Calu3 (cell line): ENCODE measurements at regions not wholly inside any gene's neighbourhood (a gene's known extent, or its start where the extent isn't known, plus 50 kb on each side); places are given as distances from the start of the nearest gene placed in this dataset.

ENCODE experiments used
- BruUV-seq: library from RNA; stranded (reverse); fragments of 400-500 nt; replicated peaks from 2 replicates; lab custom pipeline; 2021; lab: Mats Ljungman, UMichigan
- CTCF ChIA-PET: fragments of 300-600 bp; sonication (Branson Sonifier 250); formaldehyde crosslinking; loops from one replicate; lab custom pipeline; 2022; ENCODE audit warnings: antibody characterized with exemption; lab: Charles Lee
- DNase-seq: peaks from one replicate; pipeline ENCODE4 v3.0.0; 2022
- H3K27ac Mint-ChIP-seq: one replicate; pipeline ENCODE4 v1.8.0; 2022; ENCODE audit warnings: mixed read lengths; ENCODE audit not compliant: unreplicated experiment
- H3K27me3 Mint-ChIP-seq: one replicate; pipeline ENCODE4 v1.8.0; 2022; ENCODE audit warnings: mixed read lengths; ENCODE audit not compliant: unreplicated experiment
- H3K36me3 Mint-ChIP-seq: one replicate; pipeline ENCODE4 v1.8.0; 2022; ENCODE audit warnings: mild to moderate bottlenecking, moderate library complexity, mixed read lengths; ENCODE audit not compliant: insufficient read depth, unreplicated experiment
- H3K4me1 Mint-ChIP-seq: one replicate; pipeline ENCODE4 v1.8.0; 2022; ENCODE audit warnings: mild to moderate bottlenecking, low read depth, mixed read lengths; ENCODE audit not compliant: unreplicated experiment
- H3K4me3 Mint-ChIP-seq: one replicate; pipeline ENCODE4 v1.8.0; 2022; ENCODE audit warnings: mild to moderate bottlenecking, low read depth, moderate library complexity, mixed read lengths; ENCODE audit not compliant: unreplicated experiment
- H3K9me3 Mint-ChIP-seq: one replicate; pipeline ENCODE4 v1.8.0; 2022; ENCODE audit warnings: low read depth, mixed read lengths; ENCODE audit not compliant: unreplicated experiment
- intact Hi-C: fragments of 100-400 bp; cut with micrococcal nuclease; formaldehyde crosslinking; loops from one replicate; pipeline ENCODE4 v1.10.0; 2022; ENCODE audit not compliant: unreplicated experiment
- TF ChIP-seq, protein P1 (sequence below): fragments of 200-600 bp; IDR thresholded peaks from one replicate; pipeline ENCODE4 v1.8.0; 2022; ENCODE audit warnings: antibody characterized with exemption; ENCODE audit not compliant: unreplicated experiment

DNA sequence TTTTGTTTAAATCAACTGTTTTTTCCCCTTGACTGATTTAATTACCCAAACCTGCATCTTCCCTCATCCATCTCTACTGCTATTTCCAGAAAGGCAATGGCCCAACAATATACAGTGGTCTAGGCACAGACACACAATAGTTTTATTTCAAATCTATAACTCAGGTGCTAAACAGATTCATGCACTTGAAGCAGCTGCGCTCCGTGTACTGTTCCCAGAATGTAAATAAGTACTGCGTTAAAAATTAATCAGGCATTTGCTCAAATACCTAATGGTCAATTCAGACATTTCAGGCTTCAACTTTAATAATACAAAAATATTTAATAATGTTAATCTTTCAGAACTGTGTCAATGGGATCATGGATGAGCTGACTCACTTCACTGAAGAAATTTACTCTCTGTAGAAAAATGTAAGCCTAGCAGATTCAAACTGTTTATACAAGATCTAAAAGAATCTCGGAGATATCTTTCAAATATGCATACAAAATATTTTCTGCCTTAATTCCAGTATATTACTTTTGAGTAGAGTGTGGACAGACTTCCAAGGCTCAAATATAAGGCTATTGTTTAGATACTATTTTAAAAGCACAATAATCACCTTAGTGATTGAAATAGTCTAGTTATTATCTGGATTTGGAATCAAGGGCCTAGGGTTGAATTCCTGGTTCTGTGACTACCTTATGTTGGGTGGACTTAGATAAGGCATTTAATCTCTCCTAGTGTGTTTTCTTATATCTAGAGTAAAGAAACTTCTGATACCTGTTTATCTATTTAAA is 97.4 kb upstream of the PSMD7 start:
- intact Hi-C loops: no loop called here
- TF ChIP-seq, protein P1, sequence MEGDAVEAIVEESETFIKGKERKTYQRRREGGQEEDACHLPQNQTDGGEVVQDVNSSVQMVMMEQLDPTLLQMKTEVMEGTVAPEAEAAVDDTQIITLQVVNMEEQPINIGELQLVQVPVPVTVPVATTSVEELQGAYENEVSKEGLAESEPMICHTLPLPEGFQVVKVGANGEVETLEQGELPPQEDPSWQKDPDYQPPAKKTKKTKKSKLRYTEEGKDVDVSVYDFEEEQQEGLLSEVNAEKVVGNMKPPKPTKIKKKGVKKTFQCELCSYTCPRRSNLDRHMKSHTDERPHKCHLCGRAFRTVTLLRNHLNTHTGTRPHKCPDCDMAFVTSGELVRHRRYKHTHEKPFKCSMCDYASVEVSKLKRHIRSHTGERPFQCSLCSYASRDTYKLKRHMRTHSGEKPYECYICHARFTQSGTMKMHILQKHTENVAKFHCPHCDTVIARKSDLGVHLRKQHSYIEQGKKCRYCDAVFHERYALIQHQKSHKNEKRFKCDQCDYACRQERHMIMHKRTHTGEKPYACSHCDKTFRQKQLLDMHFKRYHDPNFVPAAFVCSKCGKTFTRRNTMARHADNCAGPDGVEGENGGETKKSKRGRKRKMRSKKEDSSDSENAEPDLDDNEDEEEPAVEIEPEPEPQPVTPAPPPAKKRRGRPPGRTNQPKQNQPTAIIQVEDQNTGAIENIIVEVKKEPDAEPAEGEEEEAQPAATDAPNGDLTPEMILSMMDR: no peak
- Mint-ChIP-seq H3K27me3 (peaks cover 22% of the 10 kb centered on the region), H3K9me3 (no peaks in the 10 kb centered on the region), H3K36me3 (no peaks in the 10 kb centered on the region), H3K27ac (no peak overlapping the region), H3K4me1 (no peaks in the 10 kb centered on the region), H3K4me3 (no peak overlapping the region)
- CTCF ChIA-PET: no interaction called here
- no TSS peak for BruUV-seq
- no peak for DNase-seq

DNA sequence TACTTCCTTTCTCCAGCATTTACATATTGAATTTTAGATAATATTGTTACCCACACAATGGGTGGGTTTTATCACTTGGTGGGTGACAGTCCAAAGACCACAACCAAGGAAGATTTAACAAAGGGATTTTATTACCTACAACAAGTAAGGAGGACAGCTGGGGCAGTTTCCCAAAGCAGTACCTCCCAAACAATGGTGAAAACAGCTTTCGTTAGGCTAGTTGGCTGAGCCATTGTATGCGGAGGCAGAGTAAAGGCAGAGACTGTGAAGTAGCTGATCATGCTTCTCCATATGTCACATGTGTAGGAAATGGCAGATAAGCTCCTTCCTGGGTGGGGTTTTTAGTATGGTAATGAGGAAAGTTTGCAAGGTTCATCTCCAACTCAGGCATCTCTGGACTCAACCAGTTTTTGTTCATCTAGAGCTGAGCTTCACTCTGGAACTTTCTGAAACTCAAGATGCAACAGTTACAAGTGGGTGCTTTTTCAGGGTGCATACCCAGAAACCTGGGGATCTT is 104.3 kb upstream of the PSMD7 start:
- TF ChIP-seq, protein P1: no peak
- intact Hi-C loops: no loop called here
- CTCF ChIA-PET: no interaction called here
- H3K27ac Mint-ChIP-seq: no peak overlapping the region
- H3K4me3 Mint-ChIP-seq: no peak overlapping the region
- DNase-seq: no peak
- no TSS peak for BruUV-seq
- no peaks in the 10 kb centered on the region for H3K36me3 Mint-ChIP-seq
- no peaks in the 10 kb centered on the region for H3K9me3 Mint-ChIP-seq
- H3K27me3 Mint-ChIP-seq: peaks cover 55% of the 10 kb centered on the region
- no peaks in the 10 kb centered on the region for H3K4me1 Mint-ChIP-seq

DNA sequence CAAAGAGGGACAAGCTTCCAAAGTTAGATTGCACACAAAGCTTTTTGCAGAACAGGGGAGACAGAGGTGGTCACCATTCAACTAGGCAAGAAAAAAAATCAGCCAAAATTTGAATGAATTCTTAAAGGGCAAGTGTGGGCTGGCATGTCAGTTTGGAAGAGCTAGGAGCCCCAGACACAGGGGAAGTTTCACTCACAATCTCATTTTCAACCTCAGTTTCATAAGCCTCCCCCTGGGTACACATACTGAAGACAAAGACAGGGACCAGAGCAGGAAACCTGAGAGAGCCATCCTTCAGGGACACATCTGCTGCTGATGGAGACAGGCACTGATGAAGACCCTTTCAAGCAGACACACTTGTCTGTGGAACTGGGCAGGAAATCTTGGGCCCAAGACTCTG is 106.3 kb upstream of the PSMD7 start:
- CTCF ChIA-PET: no interaction called here
- DNase-seq: no peak
- intact Hi-C loops: no loop called here
- H3K36me3 Mint-ChIP-seq: no peaks in the 10 kb centered on the region
- BruUV-seq: no TSS peak
- no peaks in the 10 kb centered on the region for H3K9me3 Mint-ChIP-seq
- no peak overlapping the region for H3K27ac Mint-ChIP-seq
- TF ChIP-seq, protein P1: no peak
- H3K4me1 Mint-ChIP-seq: no peaks in the 10 kb centered on the region
- no peak overlapping the region for H3K4me3 Mint-ChIP-seq
- H3K27me3 Mint-ChIP-seq: peaks cover 43% of the 10 kb centered on the region

DNA sequence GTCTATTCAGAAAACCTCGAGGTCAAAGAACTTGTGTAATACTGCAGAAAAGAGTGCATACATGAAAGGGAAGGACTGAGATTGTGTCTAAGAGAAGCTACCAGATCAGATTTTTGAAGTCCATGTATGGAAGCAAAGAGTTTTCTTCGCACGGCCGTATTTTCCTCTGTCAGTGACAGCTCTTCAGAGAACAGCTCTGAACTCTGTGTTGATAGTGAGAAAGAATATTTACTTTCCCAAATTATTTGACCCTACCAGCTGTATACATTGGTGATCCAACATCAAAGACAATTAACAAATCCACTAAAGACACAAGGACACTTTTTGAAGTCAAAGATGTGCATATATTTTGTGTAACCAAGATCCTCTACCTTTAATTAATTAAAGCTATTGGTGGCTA is 107.8 kb upstream of the PSMD7 start:
- TF ChIP-seq, protein P1: no peak
- CTCF ChIA-PET: interaction anchor here (1.0 kb wide), 1 partner anchor 15 kb away, joined by 3 read pairs; no protein-coding TSS in a partner anchor
- no peaks in the 10 kb centered on the region for H3K9me3 Mint-ChIP-seq
- no peak overlapping the region for H3K27ac Mint-ChIP-seq
- H3K4me3 Mint-ChIP-seq: no peak overlapping the region
- H3K4me1 Mint-ChIP-seq: no peaks in the 10 kb centered on the region
- no peaks in the 10 kb centered on the region for H3K36me3 Mint-ChIP-seq
- no peak for DNase-seq
- H3K27me3 Mint-ChIP-seq: peaks cover 29% of the 10 kb centered on the region
- intact Hi-C loops: no loop called here
- no TSS peak for BruUV-seq
